Duodenal mucosa (tissue), 2 donors: ENCODE measurements at regions not wholly inside any gene's neighbourhood (a gene's known extent, or its start where the extent isn't known, plus 50 kb on each side); places are given as distances from the start of the nearest gene placed in this dataset.

Experiments used
- H3K27ac ChIP-seq: one replicate; pipeline ENCODE4 v1.7.0; 2013; ENCODE audit warnings: low read depth, low read length
- H3K27me3 ChIP-seq, 2 donors: one replicate each; pipeline ENCODE4 v1.7.0; 2013; ENCODE audit warnings: low read length in 2 of 2, control low read depth in 1 of 2; ENCODE audit not compliant: insufficient read depth in 2 of 2, control insufficient read depth in 1 of 2
- H3K36me3 ChIP-seq, 2 donors: one replicate each; pipeline ENCODE4 v1.7.0; 2013; ENCODE audit warnings: low read length in 2 of 2, control low read depth in 1 of 2; ENCODE audit not compliant: insufficient read depth in 2 of 2, control insufficient read depth in 1 of 2
- H3K4me1 ChIP-seq, 2 donors: one replicate each; pipeline ENCODE4 v1.7.0; 2013; ENCODE audit warnings: low read length in 2 of 2, control low read depth in 1 of 2; ENCODE audit not compliant: insufficient read depth in 2 of 2, control insufficient read depth in 1 of 2
- H3K4me3 ChIP-seq, 2 donors: one replicate each; pipeline ENCODE4 v1.7.0; 2013; ENCODE audit warnings: low read length in 2 of 2, low read depth in 1 of 2
- H3K9ac ChIP-seq, 2 donors: one replicate each; pipeline ENCODE4 v1.7.0; 2013; ENCODE audit warnings: low read length in 2 of 2, low read depth in 1 of 2
- H3K9me3 ChIP-seq, 2 donors: one replicate each; pipeline ENCODE4 v1.7.0; 2013; ENCODE audit warnings: low read length in 2 of 2, control low read depth in 1 of 2; ENCODE audit not compliant: control insufficient read depth in 1 of 2

DNA sequence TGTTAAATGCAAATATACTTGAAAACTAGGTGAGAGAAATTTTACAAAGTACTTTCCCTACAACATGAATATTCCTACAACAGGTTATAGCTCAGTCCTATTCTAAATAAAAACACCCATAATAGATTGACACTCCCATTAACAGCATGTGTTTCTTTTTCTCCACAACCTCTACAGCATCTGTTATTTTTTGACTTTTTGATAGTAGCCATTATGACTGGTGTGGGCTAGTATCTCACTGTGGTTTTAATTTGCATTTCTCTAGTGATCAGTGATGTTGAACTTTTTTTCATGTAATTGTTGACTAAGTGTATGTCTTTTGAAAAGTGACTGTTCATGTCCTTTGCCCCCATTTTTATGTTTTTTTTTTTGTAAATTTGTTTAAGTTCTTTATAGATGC is 1506.1 kb upstream of the CDH9 start:
- Histone ChIP-seq H3K4me3 (no peak overlapping the region), H3K36me3 (no peaks in the 10 kb centered on the region), H3K27me3 (no peaks in the 10 kb centered on the region), H3K9me3 (peaks cover 2 to 13% of the 10 kb centered on the region in 2 donors), H3K27ac (no peak overlapping the region), H3K9ac (no peak overlapping the region), H3K4me1 (no peaks in the 10 kb centered on the region)

DNA sequence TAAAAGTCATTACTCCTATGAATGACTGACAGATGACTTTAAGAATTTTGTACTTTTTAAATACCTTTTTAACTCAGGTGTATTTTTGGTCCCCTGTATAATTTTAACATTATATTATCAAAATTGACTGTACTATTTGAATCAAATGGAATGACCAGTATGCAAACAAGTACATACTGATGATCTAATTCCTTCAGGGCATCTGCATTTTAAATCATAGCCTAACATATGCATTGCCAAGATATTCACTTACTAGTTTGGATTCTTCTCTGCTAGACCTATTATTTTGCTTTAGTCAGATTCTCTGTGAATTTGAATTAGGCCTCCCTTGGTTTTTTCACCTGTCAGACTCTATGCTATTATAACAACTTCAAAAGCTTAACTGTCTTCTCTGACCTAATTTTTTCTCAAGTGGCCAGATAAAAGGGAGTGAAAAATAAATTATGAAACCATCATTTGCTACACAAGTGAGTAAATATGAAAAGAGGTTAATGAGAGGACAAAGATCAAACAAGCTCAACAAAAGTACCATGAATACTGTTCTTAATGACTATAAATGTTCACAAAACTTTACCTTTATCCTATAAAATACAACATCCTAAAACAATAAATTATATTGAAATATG is 1505.2 kb upstream of the CDH9 start:
- H3K4me3 ChIP-seq = no peak overlapping the region
- no peak overlapping the region for H3K9ac ChIP-seq

DNA sequence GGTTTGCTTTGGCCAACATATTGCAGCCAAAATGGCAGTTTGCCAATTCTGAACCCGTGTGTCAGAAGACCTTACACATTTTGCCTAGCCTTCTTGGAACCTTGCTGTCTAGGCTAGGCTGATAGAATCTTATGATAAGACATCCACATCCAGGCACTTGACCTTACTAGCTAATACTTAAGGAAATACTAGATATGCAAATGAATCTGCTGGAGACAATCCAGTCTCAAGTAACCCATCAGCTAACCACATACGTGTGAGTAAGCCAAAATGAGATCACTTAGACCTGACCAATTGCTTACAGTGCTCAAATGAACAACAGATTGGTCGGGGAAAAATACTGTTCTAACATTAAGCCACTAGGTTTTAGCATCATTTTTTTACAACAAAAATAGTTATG is 1504.6 kb upstream of the CDH9 start:
- Histone ChIP-seq H3K4me3 (no peak overlapping the region), H3K4me1 (no peaks in the 10 kb centered on the region), H3K27ac (no peak overlapping the region), H3K9ac (no peak overlapping the region), H3K36me3 (no peaks in the 10 kb centered on the region), H3K27me3 (no peaks in the 10 kb centered on the region), H3K9me3 (peaks cover 0 to 9% of the 10 kb centered on the region in 2 donors)

More for the DNA sequence above, 1505.2 kb upstream of the CDH9 start:
- Histone ChIP-seq H3K4me1 (no peaks in the 10 kb centered on the region), H3K9me3 (peaks cover 0 to 9% of the 10 kb centered on the region in 2 donors), H3K36me3 (no peaks in the 10 kb centered on the region), H3K27me3 (no peaks in the 10 kb centered on the region), H3K27ac (no peak overlapping the region)

DNA sequence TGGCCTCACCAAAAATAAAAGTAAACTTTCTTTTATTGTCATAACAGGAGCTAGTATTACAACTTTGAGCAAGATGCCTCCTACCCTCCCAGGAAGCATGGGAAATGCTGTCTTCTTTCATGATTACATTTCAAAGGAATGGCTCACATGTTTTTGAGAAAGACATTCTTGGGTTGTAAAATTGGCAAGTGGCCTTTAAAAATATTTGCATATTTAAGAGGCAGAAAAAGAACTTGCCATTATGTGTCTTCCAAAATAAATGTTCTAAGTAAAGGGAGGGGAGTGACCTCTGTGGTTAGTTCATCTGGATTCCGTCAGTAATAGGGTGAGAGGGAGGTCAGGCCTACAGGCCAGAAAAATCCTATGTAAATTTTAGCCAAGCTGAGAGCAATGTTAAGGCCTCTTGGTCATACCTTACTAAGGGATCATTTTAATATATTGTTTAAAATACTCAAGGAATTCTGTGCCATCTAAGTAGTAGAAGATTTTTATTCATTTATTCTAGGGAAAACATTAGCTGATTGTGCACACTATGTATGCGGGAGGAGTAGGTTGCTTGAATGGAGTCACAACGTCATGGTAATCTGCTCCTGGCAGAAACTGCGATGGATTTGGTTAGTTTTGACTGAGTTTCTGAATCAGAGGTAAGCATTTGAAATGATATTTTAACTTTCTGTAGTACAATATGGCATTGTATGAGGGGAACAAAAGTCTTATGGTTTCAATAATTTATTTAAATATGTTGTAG is 1485.7 kb upstream of the CDH9 start:
- Histone ChIP-seq H3K9me3 (peaks cover 5 to 19% of the 10 kb centered on the region in 2 donors), H3K4me3 (no peak overlapping the region), H3K36me3 (no peaks in the 10 kb centered on the region), H3K27me3 (no peaks in the 10 kb centered on the region), H3K9ac (no peak overlapping the region), H3K27ac (no peak overlapping the region), H3K4me1 (no peaks in the 10 kb centered on the region)

DNA sequence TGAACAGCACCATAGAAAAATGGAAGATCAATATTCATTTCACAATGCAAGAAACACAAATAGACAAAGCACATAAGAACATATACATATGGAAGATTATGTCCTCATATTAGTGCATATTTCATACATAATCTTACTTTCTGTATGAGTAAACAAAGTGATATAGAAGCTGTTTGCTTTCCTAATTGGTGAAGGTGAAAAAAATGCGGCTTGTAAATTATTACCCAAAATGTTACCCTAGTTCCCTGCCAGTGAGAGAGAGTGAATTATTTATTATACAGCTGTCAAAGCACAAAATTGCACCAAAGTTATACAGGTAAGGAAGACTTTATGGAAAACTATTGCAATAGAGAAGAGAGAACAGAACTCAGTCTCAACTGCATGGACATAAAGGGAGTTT is 1485.0 kb upstream of the CDH9 start:
- Histone ChIP-seq H3K9ac (no peak overlapping the region), H3K4me3 (no peak overlapping the region), H3K36me3 (no peaks in the 10 kb centered on the region), H3K4me1 (no peaks in the 10 kb centered on the region), H3K9me3 (peaks cover 5 to 19% of the 10 kb centered on the region in 2 donors), H3K27ac (no peak overlapping the region), H3K27me3 (no peaks in the 10 kb centered on the region)

DNA sequence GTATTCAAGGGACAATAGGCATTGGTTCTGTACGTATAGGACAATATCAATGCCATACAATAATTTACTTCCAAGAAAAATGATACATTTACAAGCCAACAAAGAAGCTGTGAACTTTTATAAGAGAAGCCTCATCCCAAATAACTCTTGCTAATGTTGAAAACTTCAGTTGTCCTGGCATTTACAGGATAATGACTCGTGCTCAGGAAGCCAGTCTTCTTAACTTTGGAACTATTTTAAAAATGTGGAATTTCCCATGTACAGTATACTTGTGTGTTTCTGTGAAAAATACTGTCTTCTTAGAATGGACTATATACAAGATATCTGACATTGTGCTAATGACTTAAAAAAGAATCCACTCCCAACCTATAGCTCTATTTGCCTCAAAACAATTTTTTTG is 1479.3 kb upstream of the CDH9 start:
- no peak overlapping the region for H3K4me3 ChIP-seq
- H3K9me3 ChIP-seq = peaks cover 10 to 12% of the 10 kb centered on the region in 2 donors
- no peaks in the 10 kb centered on the region for H3K36me3 ChIP-seq
- H3K9ac ChIP-seq = no peak overlapping the region
- no peaks in the 10 kb centered on the region for H3K4me1 ChIP-seq
- no peaks in the 10 kb centered on the region for H3K27me3 ChIP-seq
- H3K27ac ChIP-seq = no peak overlapping the region

DNA sequence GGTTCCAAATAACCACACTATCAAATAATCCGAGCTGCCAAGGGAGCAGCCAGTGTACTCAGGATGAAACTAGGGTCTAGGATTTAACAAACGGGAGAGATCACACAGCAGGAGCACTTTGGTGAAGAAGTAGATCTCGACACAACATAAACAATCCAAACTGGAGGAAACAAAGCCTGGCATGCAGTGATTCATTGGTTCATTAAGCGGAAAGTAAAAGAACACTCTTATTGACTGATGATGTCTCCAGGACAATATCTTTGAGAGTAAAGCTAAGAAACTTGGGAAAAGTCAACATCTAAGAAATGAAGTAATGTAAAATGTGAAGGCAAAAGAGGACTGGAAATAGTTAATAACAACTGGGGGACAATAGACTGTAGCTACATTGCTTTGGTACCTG is 1478.3 kb upstream of the CDH9 start:
- Histone ChIP-seq H3K27ac (no peak overlapping the region), H3K9me3 (peaks cover 10 to 12% of the 10 kb centered on the region in 2 donors), H3K4me1 (no peaks in the 10 kb centered on the region), H3K36me3 (no peaks in the 10 kb centered on the region), H3K27me3 (no peaks in the 10 kb centered on the region), H3K9ac (no peak overlapping the region), H3K4me3 (no peak overlapping the region)

DNA sequence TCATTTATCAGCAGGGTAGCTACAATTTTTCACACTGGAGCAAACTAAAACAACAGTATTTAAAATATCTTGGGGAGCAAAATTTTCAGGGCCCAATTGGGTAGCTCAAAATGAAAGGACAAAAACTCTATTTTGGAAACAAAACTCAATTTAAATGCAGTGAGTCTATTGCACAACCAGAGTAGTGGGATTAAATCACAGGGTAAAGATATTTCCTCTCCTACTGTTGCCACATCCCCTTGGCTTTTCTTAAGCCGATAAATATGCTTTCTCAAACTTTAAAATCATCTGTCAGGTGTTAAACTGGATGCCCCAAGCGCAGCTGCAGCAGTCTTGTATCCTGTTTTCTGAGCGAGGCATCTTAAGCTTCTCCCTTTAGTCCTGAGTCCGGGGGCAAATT is 1474.3 kb upstream of the CDH9 start:
- H3K27ac ChIP-seq = no peak overlapping the region
- peaks cover 9 to 12% of the 10 kb centered on the region in 2 donors for H3K9me3 ChIP-seq
- H3K36me3 ChIP-seq = no peaks in the 10 kb centered on the region
- H3K4me1 ChIP-seq = no peaks in the 10 kb centered on the region
- H3K9ac ChIP-seq = no peak overlapping the region
- no peak overlapping the region for H3K4me3 ChIP-seq
- H3K27me3 ChIP-seq = no peaks in the 10 kb centered on the region

DNA sequence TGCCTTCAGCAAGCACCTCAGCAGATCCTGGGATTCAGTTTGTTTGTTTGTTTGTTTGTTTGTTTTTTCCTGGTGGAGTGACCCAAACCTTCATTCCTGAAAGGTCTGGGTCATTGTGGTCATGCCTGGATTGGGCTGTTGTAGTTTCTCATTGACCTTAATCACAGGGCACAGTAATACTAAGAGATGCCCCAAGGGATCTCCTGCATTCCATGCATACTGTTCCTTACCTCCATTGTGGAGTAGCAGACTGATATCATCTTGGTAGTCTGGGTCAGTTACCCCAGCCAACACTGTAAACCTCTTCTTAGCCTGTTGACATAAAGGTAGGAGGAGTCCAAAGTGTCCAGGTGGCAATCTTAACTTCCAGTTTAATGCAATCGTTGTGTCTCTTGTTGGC is 1466.7 kb upstream of the CDH9 start:
- Histone ChIP-seq H3K4me3 (no peak overlapping the region), H3K9me3 (peaks cover 9 to 18% of the 10 kb centered on the region in 2 donors), H3K27ac (no peak overlapping the region), H3K27me3 (no peaks in the 10 kb centered on the region), H3K9ac (no peak overlapping the region), H3K4me1 (no peaks in the 10 kb centered on the region), H3K36me3 (no peaks in the 10 kb centered on the region)

DNA sequence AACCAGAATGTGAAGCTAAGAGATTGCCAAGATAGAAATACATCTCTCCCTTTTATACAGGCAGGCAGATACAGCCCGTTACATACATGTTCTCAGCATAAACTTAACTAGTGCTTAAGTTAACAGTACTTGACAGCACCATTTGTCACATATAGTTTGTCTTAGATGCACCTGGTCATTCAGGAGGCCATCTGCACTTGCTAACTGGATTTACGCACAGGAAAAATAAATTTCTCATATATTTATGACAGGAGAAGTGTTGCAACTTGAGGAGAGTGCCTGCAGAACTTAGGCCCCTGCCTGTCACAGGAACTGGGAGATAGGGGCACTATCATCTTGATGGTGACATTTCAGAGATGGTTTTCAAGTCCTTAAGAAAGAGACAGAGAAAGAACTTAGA is 1462.1 kb upstream of the CDH9 start:
- Histone ChIP-seq H3K9me3 (peaks cover 4 to 7% of the 10 kb centered on the region in 2 donors), H3K36me3 (no peaks in the 10 kb centered on the region), H3K27me3 (no peaks in the 10 kb centered on the region), H3K4me3 (no peak overlapping the region), H3K9ac (no peak overlapping the region), H3K4me1 (no peaks in the 10 kb centered on the region), H3K27ac (no peak overlapping the region)
